Ramos (cell line): ENCODE measurements at regions not wholly inside any gene's neighbourhood (a gene's known extent, or its start where the extent isn't known, plus 50 kb on each side); places are given as distances from the start of the nearest gene placed in this dataset.

Source experiments
- in situ Hi-C: fragments of 300-500 bp; cut with MboI; formaldehyde crosslinking; loops from one replicate; pipeline ENCODE4 v1.14.3; 2022; ENCODE audit warnings: low sequenced_read_pairs; ENCODE audit not compliant: unreplicated experiment

- in situ Hi-C loops = no loop called here
These were observed 68.0 kb upstream of the POU5F2 start for GRCh38 chr5:93809430-93809829.

GRCh38 chr5:93807846-93808245 is 66.4 kb upstream of the POU5F2 start:
- in situ Hi-C loops = no loop called here

- in situ Hi-C loops = no loop called here
These were observed 64.4 kb upstream of the POU5F2 start for GRCh38 chr5:93805616-93806379.

- in situ Hi-C loops = no loop called here
These were observed 59.8 kb upstream of the POU5F2 start for GRCh38 chr5:93800988-93801811.

GRCh38 chr5:93794954-93795353 is 53.6 kb upstream of the POU5F2 start:
- in situ Hi-C loops = no loop called here

GRCh38 chr5:93793159-93793781 is 51.9 kb upstream of the POU5F2 start:
- in situ Hi-C loops = no loop called here

GRCh38 chr5:93791518-93791972 is 50.1 kb upstream of the POU5F2 start:
- in situ Hi-C loops = no loop called here
